GM12874 (cell line): ENCODE measurements at regions not wholly inside any gene's neighbourhood (a gene's known extent, or its start where the extent isn't known, plus 50 kb on each side); places are given as distances from the start of the nearest gene placed in this dataset.

Experiments used
- TF ChIP-seq, protein P1 (sequence below): IDR thresholded peaks from 2 replicates; pipeline ENCODE4 v1.5.1; 2011; ENCODE audit warnings: low read depth, mild to moderate bottlenecking, control low read depth, low read length, moderate library complexity; ENCODE audit not compliant: insufficient read depth

DNA sequence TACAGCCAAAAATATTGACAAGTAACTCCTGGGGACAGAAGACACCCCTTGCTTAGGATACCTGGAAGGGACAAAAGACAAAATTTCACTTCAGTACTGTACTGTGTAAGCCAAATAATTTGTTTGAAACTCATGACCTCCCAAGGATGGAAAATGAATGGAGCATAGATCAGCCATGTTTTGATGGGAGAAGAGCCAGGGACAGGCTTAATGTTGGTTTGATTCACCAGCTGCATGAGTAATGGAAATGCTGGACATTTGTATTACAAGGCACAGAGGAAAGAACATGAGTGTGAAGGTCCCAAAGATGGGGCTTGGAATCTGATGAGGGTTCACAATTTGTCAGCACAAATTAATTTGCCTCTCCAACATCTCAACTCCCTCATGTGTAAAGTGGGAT, 122.8 kb downstream of the ENC1 start:
- TF ChIP-seq, protein P1, sequence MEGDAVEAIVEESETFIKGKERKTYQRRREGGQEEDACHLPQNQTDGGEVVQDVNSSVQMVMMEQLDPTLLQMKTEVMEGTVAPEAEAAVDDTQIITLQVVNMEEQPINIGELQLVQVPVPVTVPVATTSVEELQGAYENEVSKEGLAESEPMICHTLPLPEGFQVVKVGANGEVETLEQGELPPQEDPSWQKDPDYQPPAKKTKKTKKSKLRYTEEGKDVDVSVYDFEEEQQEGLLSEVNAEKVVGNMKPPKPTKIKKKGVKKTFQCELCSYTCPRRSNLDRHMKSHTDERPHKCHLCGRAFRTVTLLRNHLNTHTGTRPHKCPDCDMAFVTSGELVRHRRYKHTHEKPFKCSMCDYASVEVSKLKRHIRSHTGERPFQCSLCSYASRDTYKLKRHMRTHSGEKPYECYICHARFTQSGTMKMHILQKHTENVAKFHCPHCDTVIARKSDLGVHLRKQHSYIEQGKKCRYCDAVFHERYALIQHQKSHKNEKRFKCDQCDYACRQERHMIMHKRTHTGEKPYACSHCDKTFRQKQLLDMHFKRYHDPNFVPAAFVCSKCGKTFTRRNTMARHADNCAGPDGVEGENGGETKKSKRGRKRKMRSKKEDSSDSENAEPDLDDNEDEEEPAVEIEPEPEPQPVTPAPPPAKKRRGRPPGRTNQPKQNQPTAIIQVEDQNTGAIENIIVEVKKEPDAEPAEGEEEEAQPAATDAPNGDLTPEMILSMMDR = no peak

DNA sequence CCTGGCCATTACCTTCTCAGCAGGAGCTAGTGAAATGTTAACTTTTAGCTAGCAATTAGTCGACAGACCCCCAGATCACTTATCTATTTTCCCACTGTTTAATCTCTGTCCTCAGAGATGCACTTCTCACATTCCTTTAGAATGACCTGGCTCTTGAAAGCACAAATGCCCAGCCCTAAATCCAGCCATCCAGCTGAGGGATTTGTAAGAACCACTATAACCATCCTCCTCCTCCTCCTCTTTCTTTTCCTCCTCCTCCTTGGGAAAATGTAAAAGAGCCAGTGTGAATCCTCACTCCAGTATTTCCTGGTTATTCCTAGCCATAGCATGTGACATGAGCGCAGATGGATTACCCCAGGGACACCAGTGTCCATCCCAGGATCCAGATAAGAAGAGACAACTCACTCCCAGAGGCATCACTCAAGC, 124.3 kb downstream of the ENC1 start:
- TF ChIP-seq, protein P1 = no peak

DNA sequence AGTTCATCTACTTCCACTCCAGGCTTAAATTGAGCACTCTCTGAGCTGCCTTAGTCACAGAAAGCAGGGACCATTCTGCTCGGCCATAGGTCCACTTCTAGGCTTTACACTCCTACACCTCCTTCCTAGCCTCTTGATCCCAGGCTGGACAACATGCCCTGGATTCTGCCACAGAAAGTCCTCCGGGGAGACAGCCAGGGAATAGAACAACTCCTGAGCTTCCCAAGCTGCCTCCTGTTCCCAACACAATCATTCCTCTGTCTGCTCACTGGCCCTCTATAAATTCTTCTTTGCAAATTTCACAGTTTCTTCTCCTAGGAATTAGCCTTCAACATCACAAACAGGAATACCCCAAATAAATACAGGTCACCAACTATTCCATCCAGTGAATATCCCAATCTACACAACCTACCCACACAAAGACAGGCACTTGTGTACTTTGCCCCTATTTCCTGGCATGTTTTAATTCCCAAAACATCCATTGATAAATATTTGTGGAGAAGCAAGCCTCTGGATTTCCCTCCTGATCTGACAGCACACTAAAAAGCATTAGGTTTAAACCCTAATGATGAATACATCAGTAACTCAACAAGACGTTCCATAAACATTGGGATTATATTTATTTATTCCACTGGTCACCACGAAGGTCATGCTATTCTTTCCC, 125.5 kb downstream of the ENC1 start:
- TF ChIP-seq, protein P1 = no peak

DNA sequence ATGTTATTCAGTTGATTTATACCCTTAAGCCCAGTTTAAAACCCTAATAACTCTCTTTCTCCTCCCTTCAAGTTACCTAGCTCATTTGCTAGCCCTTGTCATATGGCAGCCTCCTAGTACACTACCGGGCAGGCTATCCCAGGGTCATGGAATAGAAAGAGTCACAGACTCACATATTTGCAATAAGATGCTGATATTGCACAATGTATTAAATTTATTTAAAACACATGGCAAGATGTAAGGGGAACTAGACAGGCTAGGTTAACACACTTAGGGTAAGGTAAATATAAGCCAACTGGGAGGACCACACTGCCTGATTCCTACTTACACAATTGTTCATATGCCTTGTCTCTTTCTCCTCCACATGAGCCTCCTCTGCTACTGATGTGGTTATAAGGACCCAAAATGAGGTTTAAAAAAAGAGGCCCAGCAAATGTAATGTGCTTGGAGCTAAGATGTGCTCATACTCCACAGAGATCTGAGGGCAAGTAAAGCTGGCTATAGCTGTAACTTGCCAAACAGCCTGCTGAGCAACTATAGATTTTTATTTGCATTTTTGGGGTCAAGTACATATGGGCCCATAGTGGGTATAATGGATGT, 130.0 kb downstream of the ENC1 start:
- TF ChIP-seq, protein P1 = no peak

DNA sequence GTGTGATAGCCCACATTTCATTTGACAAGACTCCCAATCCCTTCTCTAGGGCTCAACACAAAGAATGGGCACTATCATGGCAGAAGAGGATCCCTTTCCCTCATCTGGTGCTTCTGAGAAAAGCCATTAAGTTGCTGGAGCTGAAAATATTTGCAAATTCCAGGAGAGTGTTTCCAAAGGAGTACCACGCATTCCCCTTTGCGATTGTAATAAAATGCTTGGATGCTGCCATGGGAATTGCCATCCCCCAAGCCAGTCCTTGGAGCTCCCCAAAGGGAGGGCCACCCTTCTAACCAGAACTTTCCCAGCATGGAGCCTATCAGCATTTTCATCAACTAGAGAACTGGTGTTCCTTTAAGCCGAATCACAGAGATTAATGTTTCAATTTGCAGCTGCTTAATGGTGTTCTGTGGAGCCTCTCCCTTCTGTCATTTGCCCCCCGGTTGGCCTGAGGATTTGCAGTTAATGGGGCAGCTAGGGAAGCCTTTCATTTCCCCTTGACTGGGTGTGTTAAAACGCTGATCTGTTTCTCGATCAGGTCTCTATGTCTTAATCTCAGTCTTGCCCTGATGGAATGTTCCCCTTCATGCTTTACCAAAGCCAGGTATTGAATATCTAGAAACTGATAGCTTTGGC, 133.0 kb downstream of the ENC1 start:
- TF ChIP-seq, protein P1 = no peak

DNA sequence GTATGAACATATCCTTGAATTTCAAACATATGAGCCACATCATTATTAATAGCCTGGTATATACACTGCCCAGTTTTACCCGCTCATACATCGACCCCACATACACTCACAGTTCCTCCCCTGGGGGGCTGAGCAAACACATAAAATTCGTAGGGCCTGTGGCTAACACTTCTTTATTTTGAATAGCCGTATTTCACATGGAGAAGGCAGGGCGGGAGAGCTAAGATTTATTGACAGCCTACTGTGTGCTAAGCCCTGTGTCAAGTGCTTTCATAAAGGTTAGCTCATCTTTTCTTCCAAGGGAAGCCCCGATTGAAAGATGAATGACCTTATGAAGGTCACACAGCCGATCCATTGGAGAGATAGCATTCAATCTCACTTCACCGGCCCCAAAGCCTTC, 134.4 kb downstream of the ENC1 start:
- TF ChIP-seq, protein P1 = no peak

DNA sequence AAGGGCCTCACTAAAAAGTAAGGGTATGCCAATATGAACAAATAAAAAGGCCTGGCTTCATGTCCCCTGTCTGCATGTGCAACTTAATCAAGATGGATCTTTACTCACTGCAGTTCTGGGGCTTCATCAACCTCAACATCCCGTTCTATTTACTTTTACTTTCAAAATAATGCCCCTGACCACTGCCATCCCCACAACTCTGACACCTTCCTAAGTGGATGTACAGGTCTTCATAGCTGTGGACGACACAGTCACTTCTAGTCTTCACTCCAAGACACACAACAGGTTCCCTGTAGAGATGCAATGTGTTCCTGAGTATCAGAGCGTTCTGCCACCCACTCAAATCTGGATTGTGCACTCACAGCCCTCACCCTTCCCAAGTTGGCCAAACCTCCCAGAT, 136.1 kb downstream of the ENC1 start:
- TF ChIP-seq, protein P1 = no peak
